HG02973 (cell line): ENCODE measurements at regions not wholly inside any gene's neighbourhood (a gene's known extent, or its start where the extent isn't known, plus 50 kb on each side); places are given as distances from the start of the nearest gene placed in this dataset.
"Not testable (repeated sequence)": the region's sequence is repeated elsewhere in the genome, so short reads cannot be mapped to it uniquely, and the experiment has no call there.

ENCODE experiments used
- ATAC-seq: cut with Tn5 transposase; IDR thresholded peaks from one replicate; pipeline ENCODE4 v1.9.1; 2021; ENCODE audit warnings: moderate library complexity; ENCODE audit not compliant: unreplicated experiment

- not testable (repeated sequence) for ATAC-seq
These were observed 257.4 kb upstream of the AADAT start for GRCh38 chr4:170347191-170347590.

GRCh38 chr4:170339522-170339921 lies 249.8 kb upstream of the AADAT start:
- no peak for ATAC-seq

- ATAC-seq = peak; percentile 95
These were observed 246.6 kb upstream of the AADAT start for GRCh38 chr4:170336238-170336775.

- ATAC-seq = no peak
These were observed 235.8 kb upstream of the AADAT start for GRCh38 chr4:170325599-170325998.

GRCh38 chr4:170323623-170324022 lies 233.9 kb upstream of the AADAT start:
- ATAC-seq = no peak

- ATAC-seq = no peak
These were observed 217.4 kb upstream of the AADAT start for GRCh38 chr4:170307182-170307581.

- no peak for ATAC-seq
These were observed 216.5 kb upstream of the AADAT start for GRCh38 chr4:170306208-170306607.

GRCh38 chr4:170305627-170306026 lies 215.9 kb upstream of the AADAT start:
- ATAC-seq = no peak

GRCh38 chr4:170281027-170281426 lies 191.3 kb upstream of the AADAT start:
- ATAC-seq = no peak

GRCh38 chr4:170278460-170278859 lies 188.7 kb upstream of the AADAT start:
- no peak for ATAC-seq

GRCh38 chr4:170274616-170275015 lies 184.9 kb upstream of the AADAT start:
- ATAC-seq = no peak

- no peak for ATAC-seq
These were observed 183.2 kb upstream of the AADAT start for GRCh38 chr4:170272959-170273358.

GRCh38 chr4:170271723-170272122 lies 182.0 kb upstream of the AADAT start:
- ATAC-seq = no peak

- no peak for ATAC-seq
These were observed 180.9 kb upstream of the AADAT start for GRCh38 chr4:170270628-170271027.

GRCh38 chr4:170269950-170270349 lies 180.2 kb upstream of the AADAT start:
- ATAC-seq = no peak

- peak; percentile 98 for ATAC-seq
These were observed 169.9 kb upstream of the AADAT start for GRCh38 chr4:170259631-170260153.

- no peak for ATAC-seq
These were observed 167.1 kb upstream of the AADAT start for GRCh38 chr4:170256807-170257206.

GRCh38 chr4:170248576-170248975 lies 158.8 kb upstream of the AADAT start:
- no peak for ATAC-seq

- no peak for ATAC-seq
These were observed 158.3 kb upstream of the AADAT start for GRCh38 chr4:170248029-170248428.

GRCh38 chr4:170247596-170247995 lies 157.8 kb upstream of the AADAT start:
- no peak for ATAC-seq

- ATAC-seq = no peak
These were observed 154.0 kb upstream of the AADAT start for GRCh38 chr4:170243662-170244288.

GRCh38 chr4:170242471-170242870 lies 152.7 kb upstream of the AADAT start:
- ATAC-seq = no peak

GRCh38 chr4:170234800-170235199 lies 145.0 kb upstream of the AADAT start:
- no peak for ATAC-seq
